ENCODE measurements at regions not wholly inside any gene's neighbourhood (a gene's known extent, or its start where the extent isn't known, plus 50 kb on each side); places are given as distances from the start of the nearest gene placed in this dataset.

DNA sequence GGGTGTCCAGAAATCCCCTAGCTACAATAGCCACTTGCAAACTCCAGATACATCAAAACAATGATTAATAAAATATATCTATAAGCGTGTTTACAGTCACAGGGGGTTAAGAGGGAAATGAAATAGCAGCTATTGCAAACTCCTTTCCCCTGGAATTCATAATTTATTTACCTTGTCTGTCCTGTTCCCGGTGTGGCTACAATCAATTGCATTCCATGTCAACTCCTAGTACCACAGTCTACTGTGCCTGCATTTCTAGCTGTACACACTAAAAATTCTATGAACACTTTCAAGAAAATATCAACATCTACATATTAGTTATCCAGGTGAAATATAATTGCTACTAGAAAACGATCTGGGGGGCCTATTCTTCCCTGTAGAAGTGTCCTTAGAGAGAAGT, 217.6 kb downstream of the ELAVL2 start:
- H3K4me1 Mint-ChIP-seq (ENCODE audit: unreplicated experiment): no peaks in the 10 kb centered on the region
- no peaks in the 10 kb centered on the region for H3K27me3 Mint-ChIP-seq
- no peaks in the 10 kb centered on the region for H3K36me3 Mint-ChIP-seq
- no peak overlapping the region for H3K27ac Mint-ChIP-seq
- DNase-seq (ENCODE audit: extremely low spot score, unreplicated experiment): no peak
- H3K4me3 Mint-ChIP-seq: no peak overlapping the region
- H3K9me3 Mint-ChIP-seq: no peaks in the 10 kb centered on the region
- TF ChIP-seq, protein P1, sequence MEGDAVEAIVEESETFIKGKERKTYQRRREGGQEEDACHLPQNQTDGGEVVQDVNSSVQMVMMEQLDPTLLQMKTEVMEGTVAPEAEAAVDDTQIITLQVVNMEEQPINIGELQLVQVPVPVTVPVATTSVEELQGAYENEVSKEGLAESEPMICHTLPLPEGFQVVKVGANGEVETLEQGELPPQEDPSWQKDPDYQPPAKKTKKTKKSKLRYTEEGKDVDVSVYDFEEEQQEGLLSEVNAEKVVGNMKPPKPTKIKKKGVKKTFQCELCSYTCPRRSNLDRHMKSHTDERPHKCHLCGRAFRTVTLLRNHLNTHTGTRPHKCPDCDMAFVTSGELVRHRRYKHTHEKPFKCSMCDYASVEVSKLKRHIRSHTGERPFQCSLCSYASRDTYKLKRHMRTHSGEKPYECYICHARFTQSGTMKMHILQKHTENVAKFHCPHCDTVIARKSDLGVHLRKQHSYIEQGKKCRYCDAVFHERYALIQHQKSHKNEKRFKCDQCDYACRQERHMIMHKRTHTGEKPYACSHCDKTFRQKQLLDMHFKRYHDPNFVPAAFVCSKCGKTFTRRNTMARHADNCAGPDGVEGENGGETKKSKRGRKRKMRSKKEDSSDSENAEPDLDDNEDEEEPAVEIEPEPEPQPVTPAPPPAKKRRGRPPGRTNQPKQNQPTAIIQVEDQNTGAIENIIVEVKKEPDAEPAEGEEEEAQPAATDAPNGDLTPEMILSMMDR (conservative IDR thresholded peaks at IDR 0.05): no peak

DNA sequence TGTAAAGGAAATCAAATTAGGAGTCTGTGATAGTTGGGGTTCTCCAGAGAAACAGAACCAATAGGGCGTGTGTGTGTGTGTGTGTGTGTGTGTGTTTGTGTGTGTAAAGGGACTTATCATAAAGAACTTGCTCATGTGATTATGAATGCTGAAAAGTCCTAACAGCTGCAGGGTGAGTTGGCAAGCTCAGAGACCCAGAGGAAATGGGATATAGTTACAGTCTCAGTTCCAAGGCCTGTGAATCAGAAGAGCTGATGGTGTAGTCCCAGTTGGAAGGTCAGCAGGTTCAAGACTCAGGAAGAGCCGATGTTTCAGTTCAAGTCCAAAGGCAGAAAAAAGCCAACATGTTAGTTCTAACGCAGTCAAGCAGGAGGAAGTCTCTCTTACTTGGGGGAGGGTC, 214.2 kb downstream of the ELAVL2 start:
- DNase-seq (ENCODE audit: extremely low spot score, unreplicated experiment): no peak
- H3K27ac Mint-ChIP-seq: no peak overlapping the region
- no peaks in the 10 kb centered on the region for H3K27me3 Mint-ChIP-seq
- H3K9me3 Mint-ChIP-seq: no peaks in the 10 kb centered on the region
- no peak overlapping the region for H3K4me3 Mint-ChIP-seq
- TF ChIP-seq, protein P1 (conservative IDR thresholded peaks at IDR 0.05): no peak
- H3K36me3 Mint-ChIP-seq: no peaks in the 10 kb centered on the region
- no peaks in the 10 kb centered on the region for H3K4me1 Mint-ChIP-seq (ENCODE audit: unreplicated experiment)

DNA sequence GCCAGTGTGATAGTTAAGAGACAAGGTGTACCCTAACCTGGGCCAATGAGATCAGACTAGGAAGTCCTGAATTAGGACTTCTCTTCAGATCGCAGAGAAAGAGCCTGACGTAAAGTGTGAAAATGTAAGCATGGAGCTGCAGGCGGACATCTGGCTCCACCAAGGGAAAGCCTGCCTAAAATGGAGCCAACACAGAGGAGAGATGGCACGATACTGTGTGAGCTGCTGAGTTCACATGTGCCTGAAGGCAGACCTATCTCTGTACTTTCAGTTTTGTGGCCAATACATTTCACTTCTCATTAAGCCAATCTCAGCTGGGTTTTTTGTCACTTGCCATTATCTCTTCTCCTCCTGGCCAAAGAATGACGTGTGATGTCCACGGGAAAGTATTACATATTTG, 210.5 kb downstream of the ELAVL2 start:
- H3K27me3 Mint-ChIP-seq: no peaks in the 10 kb centered on the region
- no peak overlapping the region for H3K27ac Mint-ChIP-seq
- no peaks in the 10 kb centered on the region for H3K9me3 Mint-ChIP-seq
- no peaks in the 10 kb centered on the region for H3K36me3 Mint-ChIP-seq
- no peak for DNase-seq (ENCODE audit: extremely low spot score, unreplicated experiment)
- H3K4me3 Mint-ChIP-seq: no peak overlapping the region
- H3K4me1 Mint-ChIP-seq (ENCODE audit: unreplicated experiment): no peaks in the 10 kb centered on the region
- TF ChIP-seq, protein P1 (conservative IDR thresholded peaks at IDR 0.05): no peak

DNA sequence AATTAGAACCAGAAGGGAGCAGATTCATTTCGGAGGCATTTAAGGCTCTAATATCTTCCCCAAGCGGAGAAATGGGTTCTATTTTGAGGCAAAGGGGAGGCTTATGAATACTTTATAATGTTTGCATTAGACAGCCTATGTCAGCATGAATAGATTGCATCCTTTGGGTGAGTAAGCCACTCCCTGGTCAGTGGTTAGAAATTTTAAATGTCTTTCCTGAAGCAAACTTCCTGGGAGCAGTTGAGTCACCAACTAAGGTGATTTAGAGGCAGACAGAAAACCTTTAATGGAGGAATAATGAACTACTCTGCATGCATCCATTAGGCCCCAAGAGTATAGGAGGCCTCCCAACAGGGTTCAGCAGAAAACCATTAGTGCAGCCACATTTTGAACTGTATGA, 204.9 kb downstream of the ELAVL2 start:
- no peak overlapping the region for H3K4me3 Mint-ChIP-seq
- H3K4me1 Mint-ChIP-seq (ENCODE audit: unreplicated experiment): peaks cover 13% of the 10 kb centered on the region
- H3K36me3 Mint-ChIP-seq: no peaks in the 10 kb centered on the region
- H3K27ac Mint-ChIP-seq: no peak overlapping the region
- no peaks in the 10 kb centered on the region for H3K27me3 Mint-ChIP-seq
- TF ChIP-seq, protein P1 (conservative IDR thresholded peaks at IDR 0.05): no peak
- DNase-seq (ENCODE audit: extremely low spot score, unreplicated experiment): no peak
- no peaks in the 10 kb centered on the region for H3K9me3 Mint-ChIP-seq

DNA sequence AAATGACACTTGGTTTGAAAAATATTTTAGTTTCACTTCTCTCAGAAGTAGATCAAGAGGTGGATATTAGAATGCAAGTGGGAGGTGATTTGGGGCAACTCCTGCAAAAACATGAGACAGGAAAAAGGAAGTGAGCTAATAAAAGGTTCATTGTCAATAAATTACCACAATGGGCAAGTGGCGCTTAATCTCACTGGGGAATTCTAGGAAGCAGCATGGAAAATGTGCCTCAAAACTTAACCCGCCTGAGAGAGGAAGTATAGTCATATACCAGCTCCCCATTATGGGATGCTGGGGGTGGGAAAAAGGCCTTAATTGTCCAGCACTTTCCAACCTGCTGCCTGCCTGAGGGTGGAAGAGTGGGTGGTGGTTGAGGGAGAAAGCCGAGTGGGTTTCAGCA, 204.1 kb downstream of the ELAVL2 start:
- no peak overlapping the region for H3K4me3 Mint-ChIP-seq
- peaks cover 13% of the 10 kb centered on the region for H3K4me1 Mint-ChIP-seq (ENCODE audit: unreplicated experiment)
- H3K27me3 Mint-ChIP-seq: no peaks in the 10 kb centered on the region
- no peak overlapping the region for H3K27ac Mint-ChIP-seq
- H3K36me3 Mint-ChIP-seq: no peaks in the 10 kb centered on the region
- TF ChIP-seq, protein P1 (conservative IDR thresholded peaks at IDR 0.05): no peak
- no peaks in the 10 kb centered on the region for H3K9me3 Mint-ChIP-seq
- no peak for DNase-seq (ENCODE audit: extremely low spot score, unreplicated experiment)

DNA sequence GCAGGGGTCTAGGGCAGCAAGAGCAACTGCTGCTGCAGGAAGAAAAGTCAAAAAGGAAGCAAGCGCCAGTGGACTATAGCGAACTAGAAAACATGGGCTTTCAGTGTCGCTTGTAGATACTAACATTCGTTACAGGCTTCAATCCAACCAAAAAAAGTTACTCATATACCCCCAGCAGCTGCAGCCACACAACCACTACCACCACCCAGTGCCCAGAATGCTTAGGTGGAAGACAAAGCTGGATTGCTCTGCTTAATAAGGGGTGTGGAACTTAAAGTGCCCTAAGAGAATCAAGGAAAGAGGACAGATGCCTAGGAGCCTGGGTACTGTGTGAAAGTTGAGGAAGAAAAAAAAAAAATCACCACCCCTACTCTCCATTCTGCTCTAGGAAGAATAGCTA, 203.6 kb downstream of the ELAVL2 start:
- Mint-ChIP-seq H3K4me1 (ENCODE audit: unreplicated experiment) (peaks cover 13% of the 10 kb centered on the region), H3K4me3 (no peak overlapping the region), H3K36me3 (no peaks in the 10 kb centered on the region), H3K27ac (no peak overlapping the region), H3K27me3 (no peaks in the 10 kb centered on the region), H3K9me3 (no peaks in the 10 kb centered on the region)
- no peak for DNase-seq (ENCODE audit: extremely low spot score, unreplicated experiment)
- TF ChIP-seq, protein P1 (conservative IDR thresholded peaks at IDR 0.05): no peak

Measured in type B pancreatic cell (in vitro differentiated cells).